Suprapubic skin (tissue), 4 donors: ENCODE measurements at regions not wholly inside any gene's neighbourhood (a gene's known extent, or its start where the extent isn't known, plus 50 kb on each side); places are given as distances from the start of the nearest gene placed in this dataset.

Experiments used
- DNase-seq, 2 donors: peaks; one replicate each; pipeline ENCODE4 v3.0.0-alpha.2; 2019; ENCODE audit warnings: low spot score in 2 of 2
- H3K27ac ChIP-seq: fragments of 200-600 bp; sonication (generic); one replicate; pipeline ENCODE4 v1.5.1; 2019
- H3K27me3 ChIP-seq: fragments of 200-600 bp; sonication (generic); one replicate; pipeline ENCODE4 v1.5.1; 2019
- H3K36me3 ChIP-seq: fragments of 200-600 bp; sonication (generic); one replicate; pipeline ENCODE4 v1.5.1; 2019
- H3K4me1 ChIP-seq: fragments of 200-600 bp; sonication (generic); one replicate; pipeline ENCODE4 v1.5.1; 2019
- H3K4me3 ChIP-seq: fragments of 200-600 bp; sonication (generic); one replicate; pipeline ENCODE4 v1.5.1; 2019; ENCODE audit warnings: mild to moderate bottlenecking
- H3K9me3 ChIP-seq: fragments of 200-600 bp; sonication (generic); one replicate; pipeline ENCODE4 v1.5.1; 2019
- CTCF ChIP-seq, 2 donors: fragments of 200-600 bp in 1 of 2; fragments of 450-650 bp in 1 of 2; sonication (generic) in 1 of 2; IDR thresholded peaks; one replicate each; pipeline ENCODE4 v1.5.1; 2016 to 2019; ENCODE audit warnings: antibody characterized with exemption in 2 of 2, mild to moderate bottlenecking in 1 of 2, moderate library complexity in 1 of 2
- EP300 ChIP-seq: sonication (generic); formaldehyde crosslinking; IDR thresholded peaks from one replicate; pipeline ENCODE4 v1.6.1; 2017; ENCODE audit warnings: antibody characterized with exemption
- POLR2A ChIP-seq, 2 donors: fragments of 450-650 bp; IDR thresholded peaks; one replicate each; pipeline ENCODE4 v1.6.1; 2017; ENCODE audit warnings: antibody characterized with exemption in 2 of 2, mild to moderate bottlenecking in 2 of 2, moderate library complexity in 2 of 2
- POLR2AphosphoS5 ChIP-seq, 3 donors: sonication (generic); formaldehyde crosslinking; IDR thresholded peaks; one replicate each; pipeline ENCODE4 v1.6.1; 2017; ENCODE audit warnings: antibody characterized with exemption in 3 of 3
- WGBS: methylation state at CpG from one replicate; pipeline ENCODE4 v1.1.5; 2018; 5-methylcytosine and 5-hydroxymethylcytosine counted together

GRCh38 chr12:105562199-105562971 lies 231.9 kb downstream of the C12orf75 start:
- 39% methylated on average over 24 of the region's 24 CpGs for WGBS
- no peak for TF ChIP-seq EP300
- TF ChIP-seq POLR2A (IDR thresholded peaks at IDR 0.05) = no peak
- no peak for TF ChIP-seq CTCF (IDR thresholded peaks at IDR 0.05)
- no peak for TF ChIP-seq POLR2AphosphoS5 (IDR thresholded peaks at IDR 0.05)
- Histone ChIP-seq H3K27me3 (peaks cover 4% of the 10 kb centered on the region), H3K9me3 (no peaks in the 10 kb centered on the region), H3K4me3 (peak overlapping the region; percentile 9), H3K4me1 (peaks cover 14% of the 10 kb centered on the region), H3K27ac (peak overlapping the region; percentile 29), H3K36me3 (no peaks in the 10 kb centered on the region)
- no peak for DNase-seq

- Histone ChIP-seq H3K27ac (no peak overlapping the region), H3K4me3 (no peak overlapping the region), H3K27me3 (peaks cover 7% of the 10 kb centered on the region), H3K9me3 (no peaks in the 10 kb centered on the region), H3K36me3 (no peaks in the 10 kb centered on the region), H3K4me1 (peaks cover 7% of the 10 kb centered on the region)
- DNase-seq = no peak
- 100% methylated on average over 1 of the region's 1 CpG for WGBS
- no peak for TF ChIP-seq POLR2A (IDR thresholded peaks at IDR 0.05)
- TF ChIP-seq POLR2AphosphoS5 (IDR thresholded peaks at IDR 0.05) = no peak
- no peak for TF ChIP-seq EP300
- TF ChIP-seq CTCF (IDR thresholded peaks at IDR 0.05) = no peak
These were observed 236.6 kb downstream of the C12orf75 start for GRCh38 chr12:105567061-105567460.

- TF ChIP-seq CTCF (IDR thresholded peaks at IDR 0.05) (no peak), POLR2AphosphoS5 (IDR thresholded peaks at IDR 0.05) (no peak), EP300 (no peak), POLR2A (IDR thresholded peaks at IDR 0.05) (no peak)
- 84% methylated on average over 3 of the region's 3 CpGs for WGBS
- Histone ChIP-seq H3K4me3 (no peak overlapping the region), H3K36me3 (no peaks in the 10 kb centered on the region), H3K4me1 (no peaks in the 10 kb centered on the region), H3K9me3 (no peaks in the 10 kb centered on the region), H3K27ac (no peak overlapping the region), H3K27me3 (peaks cover 7% of the 10 kb centered on the region)
- DNase-seq = no peak
These were observed 239.4 kb downstream of the C12orf75 start for GRCh38 chr12:105569886-105570285.

- H3K9me3 ChIP-seq = no peaks in the 10 kb centered on the region
- H3K36me3 ChIP-seq = no peaks in the 10 kb centered on the region
- no peak overlapping the region for H3K4me3 ChIP-seq
- H3K27me3 ChIP-seq = peaks cover 7% of the 10 kb centered on the region
- TF ChIP-seq CTCF (IDR thresholded peaks at IDR 0.05) (no peak), POLR2AphosphoS5 (IDR thresholded peaks at IDR 0.05) (no peak), POLR2A (IDR thresholded peaks at IDR 0.05) (no peak), EP300 (no peak)
- no peak for DNase-seq
- no peak overlapping the region for H3K27ac ChIP-seq
- peaks cover 5% of the 10 kb centered on the region for H3K4me1 ChIP-seq
- 87% methylated on average over 3 of the region's 4 CpGs for WGBS
These were observed 240.5 kb downstream of the C12orf75 start for GRCh38 chr12:105570944-105571343.

GRCh38 chr12:105573574-105573973 lies 243.1 kb downstream of the C12orf75 start:
- H3K36me3 ChIP-seq = no peaks in the 10 kb centered on the region
- H3K27me3 ChIP-seq = no peaks in the 10 kb centered on the region
- 66% methylated on average over 3 of the region's 3 CpGs for WGBS
- no peaks in the 10 kb centered on the region for H3K9me3 ChIP-seq
- TF ChIP-seq EP300 (no peak), POLR2A (IDR thresholded peaks at IDR 0.05) (no peak), CTCF (IDR thresholded peaks at IDR 0.05) (no peak), POLR2AphosphoS5 (IDR thresholded peaks at IDR 0.05) (no peak)
- DNase-seq = no peak
- H3K4me3 ChIP-seq = no peak overlapping the region
- H3K4me1 ChIP-seq = peaks cover 5% of the 10 kb centered on the region
- no peak overlapping the region for H3K27ac ChIP-seq
